Neural cell (in vitro differentiated cells): ENCODE measurements at regions not wholly inside any gene's neighbourhood (a gene's known extent, or its start where the extent isn't known, plus 50 kb on each side); places are given as distances from the start of the nearest gene placed in this dataset.

Experiments used
- H2AFZ ChIP-seq: fragments of 200-600, 300-800 bp; sonication (generic), shearing (Covaris generic); 2 replicates; pipeline ENCODE4 v1.6.0; 2014; ENCODE audit warnings: low read depth, mild to moderate bottlenecking, antibody characterized with exemption, low read length, moderate library complexity
- H3F3A ChIP-seq: fragments of 200-600 bp; shearing (Covaris generic); 2 replicates; pipeline ENCODE4 v1.6.1; 2016; ENCODE audit warnings: mild to moderate bottlenecking, moderate library complexity, mixed read lengths, antibody characterized with exemption, low read length; ENCODE audit not compliant: insufficient read depth, poor library complexity, severe bottlenecking
- H3K27ac ChIP-seq: fragments of 200-600, 300-800 bp; sonication (generic), shearing (Covaris generic); 2 replicates; pipeline ENCODE4 v1.5.1; 2014; ENCODE audit warnings: mild to moderate bottlenecking, low read length, moderate library complexity
- H3K27me3 ChIP-seq: fragments of 300-800, 200-600 bp; sonication (generic), shearing (Covaris generic); 2 replicates; pipeline ENCODE4 v1.6.0; 2014; ENCODE audit warnings: mild to moderate bottlenecking, low read depth, low read length, moderate library complexity; ENCODE audit not compliant: insufficient read depth
- H3K36me3 ChIP-seq: fragments of 300-800, 200-600 bp; sonication (generic), shearing (Covaris generic); 2 replicates; pipeline ENCODE4 v1.5.1; 2014; ENCODE audit warnings: mild to moderate bottlenecking, antibody characterized with exemption, low read length, moderate library complexity; ENCODE audit not compliant: insufficient read depth
- H3K4me2 ChIP-seq: fragments of 300-800, 200-600 bp; sonication (generic), shearing (Covaris generic); 2 replicates; pipeline ENCODE4 v1.6.0; 2014; ENCODE audit warnings: mild to moderate bottlenecking, low read length
- H3K4me3 ChIP-seq: fragments of 300-800, 200-600 bp; sonication (generic), shearing (Covaris generic); 2 replicates; pipeline ENCODE4 v1.5.1; 2014; ENCODE audit warnings: mild to moderate bottlenecking, low read length, moderate library complexity
- H3K79me2 ChIP-seq: fragments of 200-600 bp; shearing (Covaris generic); replicated peaks from 2 replicates; pipeline ENCODE4 v1.6.0; 2014; ENCODE audit warnings: mild to moderate bottlenecking, low read length, moderate library complexity; ENCODE audit not compliant: insufficient read depth
- H3K9ac ChIP-seq: fragments of 300-800, 200-600 bp; sonication (generic), shearing (Covaris generic); 2 replicates; pipeline ENCODE4 v1.6.1; 2016; ENCODE audit warnings: mild to moderate bottlenecking, low read length, mixed read lengths
- H3K9me2 ChIP-seq: fragments of 200-600 bp; shearing (Covaris generic); 2 replicates; pipeline ENCODE4 v1.6.1; 2016; ENCODE audit warnings: mild to moderate bottlenecking, low read length, mixed read lengths; ENCODE audit not compliant: insufficient read depth
- H3K9me3 ChIP-seq: fragments of 200-600, 300-800 bp; sonication (generic), shearing (Covaris generic); 2 replicates; pipeline ENCODE4 v1.6.1; 2016; ENCODE audit warnings: mild to moderate bottlenecking, mixed run types, low read length, moderate library complexity, mixed read lengths
- H4K20me1 ChIP-seq: fragments of 200-600 bp; shearing (Covaris generic); 2 replicates; pipeline ENCODE4 v1.6.1; 2016; ENCODE audit warnings: mild to moderate bottlenecking, mixed run types; ENCODE audit not compliant: insufficient read depth
- EP300 ChIP-seq: fragments of 450-650 bp; conservative IDR thresholded peaks from 2 replicates; pipeline ENCODE4 v1.6.1; 2014; ENCODE audit warnings: antibody characterized with exemption, mild to moderate bottlenecking, moderate library complexity; ENCODE audit not compliant: poor library complexity, severe bottlenecking
- EZH2 ChIP-seq: fragments of 200-600, 300-800 bp; shearing (Covaris generic), sonication (generic); IDR thresholded peaks from 2 replicates; pipeline ENCODE4 v1.6.1; 2014; ENCODE audit warnings: antibody characterized with exemption, low read length, borderline replicate concordance, mild to moderate bottlenecking; ENCODE audit not compliant: insufficient read depth, poor library complexity, severe bottlenecking
- MXI1 ChIP-seq: fragments of 450-650 bp; conservative IDR thresholded peaks from 2 replicates; pipeline ENCODE4 v1.6.1; 2014; ENCODE audit warnings: antibody characterized with exemption, mild to moderate bottlenecking; ENCODE audit not compliant: poor library complexity, severe bottlenecking
- POLR2AphosphoS5 ChIP-seq: IDR thresholded peaks from 2 replicates; pipeline ENCODE4 v1.6.1; 2012
- RAD21 ChIP-seq: fragments of 450-650 bp; conservative IDR thresholded peaks from 2 replicates; pipeline ENCODE4 v1.6.1; 2014; ENCODE audit warnings: antibody characterized with exemption, mild to moderate bottlenecking, moderate library complexity
- SMC3 ChIP-seq: fragments of 450-650 bp; conservative IDR thresholded peaks from 2 replicates; pipeline ENCODE4 v1.6.1; 2014; ENCODE audit warnings: antibody characterized with exemption, mild to moderate bottlenecking, moderate library complexity; ENCODE audit not compliant: poor library complexity
- TAF1 ChIP-seq: IDR thresholded peaks from 2 replicates; pipeline ENCODE4 v1.6.1; 2012; ENCODE audit warnings: low read depth
- TF ChIP-seq, protein P1 (sequence below): fragments of 450-650 bp; IDR thresholded peaks from 2 replicates; pipeline ENCODE4 v1.5.1; 2014; ENCODE audit warnings: antibody characterized with exemption, mild to moderate bottlenecking, moderate library complexity; ENCODE audit not compliant: poor library complexity, severe bottlenecking
- TF ChIP-seq, protein P2 (sequence below): IDR thresholded peaks from 2 replicates; pipeline ENCODE4 v1.6.1; 2012; ENCODE audit warnings: borderline replicate concordance

DNA sequence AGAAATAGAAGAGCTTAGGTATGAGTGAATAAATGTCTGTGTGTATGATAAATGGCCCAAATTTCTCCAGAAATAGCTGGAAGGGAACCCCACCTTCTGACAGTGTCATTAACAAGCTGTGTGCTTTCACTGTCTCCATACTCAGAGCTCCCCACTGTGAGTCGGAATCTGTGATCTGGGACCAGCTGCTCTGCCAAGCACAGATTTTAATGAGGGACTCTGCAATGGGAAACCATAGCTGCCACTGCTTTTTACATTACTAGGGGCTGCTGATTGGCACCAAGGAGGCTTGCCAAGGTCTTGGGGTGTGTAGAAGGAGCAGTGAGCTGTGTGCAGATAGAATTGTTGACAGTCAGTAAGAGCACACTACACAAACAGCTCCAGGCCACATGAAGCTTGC, 244.2 kb upstream of the CCDC196 start:
- H3K27ac ChIP-seq = no peak overlapping the region
- H3K4me2 ChIP-seq = no peak overlapping the region
- no peaks in the 10 kb centered on the region for H4K20me1 ChIP-seq
- TF ChIP-seq, protein P1, sequence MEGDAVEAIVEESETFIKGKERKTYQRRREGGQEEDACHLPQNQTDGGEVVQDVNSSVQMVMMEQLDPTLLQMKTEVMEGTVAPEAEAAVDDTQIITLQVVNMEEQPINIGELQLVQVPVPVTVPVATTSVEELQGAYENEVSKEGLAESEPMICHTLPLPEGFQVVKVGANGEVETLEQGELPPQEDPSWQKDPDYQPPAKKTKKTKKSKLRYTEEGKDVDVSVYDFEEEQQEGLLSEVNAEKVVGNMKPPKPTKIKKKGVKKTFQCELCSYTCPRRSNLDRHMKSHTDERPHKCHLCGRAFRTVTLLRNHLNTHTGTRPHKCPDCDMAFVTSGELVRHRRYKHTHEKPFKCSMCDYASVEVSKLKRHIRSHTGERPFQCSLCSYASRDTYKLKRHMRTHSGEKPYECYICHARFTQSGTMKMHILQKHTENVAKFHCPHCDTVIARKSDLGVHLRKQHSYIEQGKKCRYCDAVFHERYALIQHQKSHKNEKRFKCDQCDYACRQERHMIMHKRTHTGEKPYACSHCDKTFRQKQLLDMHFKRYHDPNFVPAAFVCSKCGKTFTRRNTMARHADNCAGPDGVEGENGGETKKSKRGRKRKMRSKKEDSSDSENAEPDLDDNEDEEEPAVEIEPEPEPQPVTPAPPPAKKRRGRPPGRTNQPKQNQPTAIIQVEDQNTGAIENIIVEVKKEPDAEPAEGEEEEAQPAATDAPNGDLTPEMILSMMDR = no peak
- TF ChIP-seq TAF1 = no peak
- no peaks in the 10 kb centered on the region for H3K79me2 ChIP-seq
- no peaks in the 10 kb centered on the region for H3K9me2 ChIP-seq
- no peak overlapping the region for H2AFZ ChIP-seq
- no peaks in the 10 kb centered on the region for H3K36me3 ChIP-seq
- peaks cover 16% of the 10 kb centered on the region for H3K27me3 ChIP-seq
- no peaks in the 10 kb centered on the region for H3K9me3 ChIP-seq
- no peak overlapping the region for H3K9ac ChIP-seq
- no peaks in the 10 kb centered on the region for H3F3A ChIP-seq
- no peak overlapping the region for H3K4me3 ChIP-seq

DNA sequence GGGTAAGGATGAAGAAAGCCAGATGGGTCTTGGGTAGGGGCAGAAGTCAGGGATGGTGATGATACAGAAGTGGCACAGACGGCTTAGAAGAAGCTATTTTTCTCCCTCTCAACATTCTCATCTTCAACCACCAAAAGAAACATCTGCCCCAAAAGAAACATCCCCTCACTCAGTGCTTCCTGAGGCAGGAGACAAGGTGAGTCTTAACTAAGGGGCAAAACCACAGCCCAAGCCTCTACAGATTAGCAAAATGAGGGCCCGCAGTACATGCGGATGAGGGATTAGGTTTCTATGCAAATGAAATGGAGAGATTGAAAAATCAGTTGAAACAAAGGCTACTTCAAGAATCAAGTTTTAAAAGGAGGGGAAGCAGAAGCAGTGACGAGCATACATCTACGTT, 241.3 kb upstream of the CCDC196 start:
- TF ChIP-seq TAF1 (no peak), SMC3 (no peak), EP300 (no peak), MXI1 (no peak), RAD21 (no peak), POLR2AphosphoS5 (no peak), EZH2 (no peak)
- TF ChIP-seq, protein P1 = no peak
- TF ChIP-seq, protein P2, sequence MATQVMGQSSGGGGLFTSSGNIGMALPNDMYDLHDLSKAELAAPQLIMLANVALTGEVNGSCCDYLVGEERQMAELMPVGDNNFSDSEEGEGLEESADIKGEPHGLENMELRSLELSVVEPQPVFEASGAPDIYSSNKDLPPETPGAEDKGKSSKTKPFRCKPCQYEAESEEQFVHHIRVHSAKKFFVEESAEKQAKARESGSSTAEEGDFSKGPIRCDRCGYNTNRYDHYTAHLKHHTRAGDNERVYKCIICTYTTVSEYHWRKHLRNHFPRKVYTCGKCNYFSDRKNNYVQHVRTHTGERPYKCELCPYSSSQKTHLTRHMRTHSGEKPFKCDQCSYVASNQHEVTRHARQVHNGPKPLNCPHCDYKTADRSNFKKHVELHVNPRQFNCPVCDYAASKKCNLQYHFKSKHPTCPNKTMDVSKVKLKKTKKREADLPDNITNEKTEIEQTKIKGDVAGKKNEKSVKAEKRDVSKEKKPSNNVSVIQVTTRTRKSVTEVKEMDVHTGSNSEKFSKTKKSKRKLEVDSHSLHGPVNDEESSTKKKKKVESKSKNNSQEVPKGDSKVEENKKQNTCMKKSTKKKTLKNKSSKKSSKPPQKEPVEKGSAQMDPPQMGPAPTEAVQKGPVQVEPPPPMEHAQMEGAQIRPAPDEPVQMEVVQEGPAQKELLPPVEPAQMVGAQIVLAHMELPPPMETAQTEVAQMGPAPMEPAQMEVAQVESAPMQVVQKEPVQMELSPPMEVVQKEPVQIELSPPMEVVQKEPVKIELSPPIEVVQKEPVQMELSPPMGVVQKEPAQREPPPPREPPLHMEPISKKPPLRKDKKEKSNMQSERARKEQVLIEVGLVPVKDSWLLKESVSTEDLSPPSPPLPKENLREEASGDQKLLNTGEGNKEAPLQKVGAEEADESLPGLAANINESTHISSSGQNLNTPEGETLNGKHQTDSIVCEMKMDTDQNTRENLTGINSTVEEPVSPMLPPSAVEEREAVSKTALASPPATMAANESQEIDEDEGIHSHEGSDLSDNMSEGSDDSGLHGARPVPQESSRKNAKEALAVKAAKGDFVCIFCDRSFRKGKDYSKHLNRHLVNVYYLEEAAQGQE = no peak
- Histone ChIP-seq H3K9me3 (no peaks in the 10 kb centered on the region), H3K9me2 (no peaks in the 10 kb centered on the region)

More for the DNA sequence above, 241.3 kb upstream of the CCDC196 start:
- no peak overlapping the region for H3K9ac ChIP-seq
- no peak overlapping the region for H3K4me3 ChIP-seq
- peaks cover 8% of the 10 kb centered on the region for H3K27me3 ChIP-seq
- H4K20me1 ChIP-seq = no peaks in the 10 kb centered on the region
- no peaks in the 10 kb centered on the region for H3K79me2 ChIP-seq
- no peak overlapping the region for H3K27ac ChIP-seq
- no peaks in the 10 kb centered on the region for H3K36me3 ChIP-seq
- H2AFZ ChIP-seq = no peak overlapping the region
- no peaks in the 10 kb centered on the region for H3F3A ChIP-seq
- H3K4me2 ChIP-seq = no peak overlapping the region
